ENCODE measurements at regions not wholly inside any gene's neighbourhood (a gene's known extent, or its start where the extent isn't known, plus 50 kb on each side); places are given as distances from the start of the nearest gene placed in this dataset.

GRCh38 chr10:43872644-43873043 lies 224.0 kb upstream of the ZNF32 start:
- H3K4me3 ChIP-seq (ENCODE audit: low read length): no peak overlapping the region
- no peak for DNase-seq (ENCODE audit: low read depth)
- TF ChIP-seq, protein P1, sequence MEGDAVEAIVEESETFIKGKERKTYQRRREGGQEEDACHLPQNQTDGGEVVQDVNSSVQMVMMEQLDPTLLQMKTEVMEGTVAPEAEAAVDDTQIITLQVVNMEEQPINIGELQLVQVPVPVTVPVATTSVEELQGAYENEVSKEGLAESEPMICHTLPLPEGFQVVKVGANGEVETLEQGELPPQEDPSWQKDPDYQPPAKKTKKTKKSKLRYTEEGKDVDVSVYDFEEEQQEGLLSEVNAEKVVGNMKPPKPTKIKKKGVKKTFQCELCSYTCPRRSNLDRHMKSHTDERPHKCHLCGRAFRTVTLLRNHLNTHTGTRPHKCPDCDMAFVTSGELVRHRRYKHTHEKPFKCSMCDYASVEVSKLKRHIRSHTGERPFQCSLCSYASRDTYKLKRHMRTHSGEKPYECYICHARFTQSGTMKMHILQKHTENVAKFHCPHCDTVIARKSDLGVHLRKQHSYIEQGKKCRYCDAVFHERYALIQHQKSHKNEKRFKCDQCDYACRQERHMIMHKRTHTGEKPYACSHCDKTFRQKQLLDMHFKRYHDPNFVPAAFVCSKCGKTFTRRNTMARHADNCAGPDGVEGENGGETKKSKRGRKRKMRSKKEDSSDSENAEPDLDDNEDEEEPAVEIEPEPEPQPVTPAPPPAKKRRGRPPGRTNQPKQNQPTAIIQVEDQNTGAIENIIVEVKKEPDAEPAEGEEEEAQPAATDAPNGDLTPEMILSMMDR (conservative IDR thresholded peaks at IDR 0.05; ENCODE audit: low read depth, low read length): no peak

DNA sequence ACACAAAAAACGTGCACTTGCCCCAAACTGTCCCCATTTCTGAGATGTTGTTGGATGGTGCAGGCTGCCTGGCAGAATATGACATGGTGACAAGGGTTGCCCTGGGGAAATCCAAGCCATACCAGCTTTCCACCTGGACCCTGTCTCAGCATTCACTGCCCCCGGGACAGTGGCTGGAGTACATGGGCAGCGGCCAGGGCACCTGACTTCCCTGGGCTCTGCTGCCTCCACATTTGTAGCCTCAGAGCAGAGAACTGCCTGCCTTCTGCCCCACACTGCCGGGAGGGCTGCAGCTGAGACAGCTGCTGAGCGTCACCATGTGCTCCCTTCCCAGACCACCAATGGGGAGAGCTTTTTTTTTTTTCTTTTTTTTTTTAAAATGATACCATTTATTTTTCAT lies 222.9 kb upstream of the ZNF32 start:
- no peak for DNase-seq (ENCODE audit: low read depth)
- H3K4me3 ChIP-seq (ENCODE audit: low read length): no peak overlapping the region
- TF ChIP-seq, protein P1 (conservative IDR thresholded peaks at IDR 0.05; ENCODE audit: low read depth, low read length): no peak

DNA sequence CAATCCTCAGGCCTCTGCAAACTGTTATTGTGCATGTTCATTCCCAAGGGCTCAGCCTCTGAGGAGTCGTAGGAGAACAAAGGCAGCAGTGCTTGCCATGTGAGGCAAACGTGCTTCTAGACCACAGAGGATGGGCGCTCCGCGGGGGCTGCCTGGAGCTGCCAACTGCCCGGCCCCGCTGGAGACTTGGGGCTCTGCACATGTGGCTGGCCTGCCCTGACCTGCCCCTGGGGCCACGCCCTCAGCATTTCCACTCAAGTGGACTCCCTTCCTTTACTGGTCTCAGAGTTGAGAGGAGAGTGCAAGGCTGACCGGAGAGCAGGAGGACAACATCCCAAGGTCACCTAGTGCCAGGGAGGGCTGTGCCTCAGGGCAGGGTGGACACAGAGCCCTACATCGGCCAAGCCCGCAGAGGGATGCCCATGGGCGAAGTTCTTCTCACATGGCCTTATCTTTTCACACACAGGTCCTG lies 222.3 kb upstream of the ZNF32 start:
- H3K4me3 ChIP-seq (ENCODE audit: low read length): no peak overlapping the region
- no peak for DNase-seq (ENCODE audit: low read depth)
- TF ChIP-seq, protein P1 (conservative IDR thresholded peaks at IDR 0.05; ENCODE audit: low read depth, low read length): no peak

DNA sequence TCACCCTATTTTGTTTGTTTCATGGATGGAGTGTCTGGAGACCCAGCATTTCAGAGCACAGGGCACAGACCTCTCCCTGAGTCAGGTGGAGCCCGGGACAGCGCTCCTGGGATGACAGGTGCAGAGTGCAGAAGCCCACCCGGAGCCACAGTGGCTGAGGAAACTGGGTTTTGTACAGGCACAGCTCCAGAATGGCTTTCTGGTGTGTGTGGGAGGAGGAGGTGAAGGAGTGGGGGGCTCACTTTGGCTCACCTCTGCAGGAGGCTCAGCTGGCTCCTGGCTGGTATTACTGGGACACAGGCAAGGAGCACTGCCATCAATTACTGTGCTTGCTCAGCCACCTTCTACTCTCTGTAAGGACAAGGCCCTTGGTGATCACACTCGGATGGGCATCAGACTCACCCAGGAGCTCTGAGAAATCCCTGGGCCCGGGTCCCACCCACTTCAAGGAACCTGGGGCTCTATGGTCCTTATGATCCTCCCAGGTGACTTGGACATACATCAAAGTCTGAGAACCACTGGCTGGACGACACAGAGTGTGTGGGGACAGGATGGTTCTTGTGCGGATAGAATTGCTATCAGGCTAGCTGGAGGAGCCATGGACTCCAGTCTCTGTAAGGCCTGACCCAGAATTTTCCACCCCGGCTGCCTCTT lies 221.1 kb upstream of the ZNF32 start:
- TF ChIP-seq, protein P1 (conservative IDR thresholded peaks at IDR 0.05; ENCODE audit: low read depth, low read length): no peak
- H3K4me3 ChIP-seq (ENCODE audit: low read length): no peak overlapping the region
- DNase-seq (ENCODE audit: low read depth): no peak

- TF ChIP-seq, protein P1 (conservative IDR thresholded peaks at IDR 0.05; ENCODE audit: low read depth, low read length): no peak
- no peak overlapping the region for H3K4me3 ChIP-seq (ENCODE audit: low read length)
- no peak for DNase-seq (ENCODE audit: low read depth)
These were observed 220.3 kb upstream of the ZNF32 start for GRCh38 chr10:43868952-43869351.

GRCh38 chr10:43867667-43868565 lies 219.2 kb upstream of the ZNF32 start:
- no peak overlapping the region for H3K4me3 ChIP-seq (ENCODE audit: low read length)
- TF ChIP-seq, protein P1 (conservative IDR thresholded peaks at IDR 0.05; ENCODE audit: low read depth, low read length): no peak
- DNase-seq (ENCODE audit: low read depth): no peak
